Bronchial epithelial cell (primary cell): ENCODE measurements at regions not wholly inside any gene's neighbourhood (a gene's known extent, or its start where the extent isn't known, plus 50 kb on each side); places are given as distances from the start of the nearest gene placed in this dataset.
A peak's percentile ranks its signal among the peaks of the same experiment; 100 is the strongest.

Experiments
- DNase-seq: peaks from one replicate; pipeline ENCODE4 v3.0.0-alpha.2; 2010; ENCODE audit warnings: low read depth
- FAIRE-seq: peaks from 2 replicates; lab custom pipeline; 2011; peaks lifted over from hg19 to GRCh38; lab: Jason Lieb, UNC
- H3K27me3 ChIP-seq: 2 replicates; pipeline ENCODE4 v1.5.1; 2011; ENCODE audit warnings: low read length; ENCODE audit not compliant: control insufficient read depth, insufficient read depth
- H3K36me3 ChIP-seq: 2 replicates; pipeline ENCODE4 v1.5.1; 2011; ENCODE audit warnings: low read length; ENCODE audit not compliant: control insufficient read depth, insufficient read depth
- H3K4me3 ChIP-seq: 2 replicates; pipeline ENCODE4 v1.5.1; 2011; ENCODE audit warnings: mild to moderate bottlenecking, low read depth, low read length, control low read depth
- CTCF ChIP-seq: IDR thresholded peaks from 2 replicates; pipeline ENCODE4 v1.5.1; 2011; ENCODE audit warnings: mild to moderate bottlenecking, moderate library complexity, low read length, control low read depth, inconsistent platforms; ENCODE audit not compliant: insufficient read depth, severe bottlenecking

- Histone ChIP-seq H3K27me3 (no peaks in the 10 kb centered on the region), H3K36me3 (no peaks in the 10 kb centered on the region), H3K4me3 (no peak overlapping the region)
- TF ChIP-seq CTCF, result no peak
- no peak for FAIRE-seq
- DNase-seq, result no peak
Measured at GRCh38 chr12:105927564-105927963, 211.2 kb downstream of the NUAK1 start.

GRCh38 chr12:105928436-105928835 lies 210.3 kb downstream of the NUAK1 start:
- TF ChIP-seq CTCF, result no peak
- peak; percentile 98 for DNase-seq
- peak; percentile 99 for FAIRE-seq
- no peaks in the 10 kb centered on the region for H3K27me3 ChIP-seq
- no peaks in the 10 kb centered on the region for H3K36me3 ChIP-seq
- no peak overlapping the region for H3K4me3 ChIP-seq

- H3K36me3 ChIP-seq, result no peaks in the 10 kb centered on the region
- DNase-seq (peak; percentile 39), FAIRE-seq (no peak)
- no peak overlapping the region for H3K4me3 ChIP-seq
- no peaks in the 10 kb centered on the region for H3K27me3 ChIP-seq
- no peak for TF ChIP-seq CTCF
Measured at GRCh38 chr12:105929192-105929591, 209.6 kb downstream of the NUAK1 start.

- FAIRE-seq (no peak), DNase-seq (no peak)
- TF ChIP-seq CTCF, result no peak
- H3K36me3 ChIP-seq, result no peaks in the 10 kb centered on the region
- no peak overlapping the region for H3K4me3 ChIP-seq
- no peaks in the 10 kb centered on the region for H3K27me3 ChIP-seq
Measured at GRCh38 chr12:105930557-105931503, 207.9 kb downstream of the NUAK1 start.

- no peak overlapping the region for H3K4me3 ChIP-seq
- TF ChIP-seq CTCF, result no peak
- no peak for FAIRE-seq
Measured at GRCh38 chr12:105931762-105932570, 206.8 kb downstream of the NUAK1 start.

More at GRCh38 chr12:105931762-105932570, 206.8 kb downstream of the NUAK1 start:
- H3K27me3 ChIP-seq, result no peaks in the 10 kb centered on the region
- no peak for DNase-seq
- no peaks in the 10 kb centered on the region for H3K36me3 ChIP-seq
